ENCODE measurements at regions not wholly inside any gene's neighbourhood (a gene's known extent, or its start where the extent isn't known, plus 50 kb on each side); places are given as distances from the start of the nearest gene placed in this dataset.
A peak's percentile ranks its signal among the peaks of the same experiment; 100 is the strongest.

DNA sequence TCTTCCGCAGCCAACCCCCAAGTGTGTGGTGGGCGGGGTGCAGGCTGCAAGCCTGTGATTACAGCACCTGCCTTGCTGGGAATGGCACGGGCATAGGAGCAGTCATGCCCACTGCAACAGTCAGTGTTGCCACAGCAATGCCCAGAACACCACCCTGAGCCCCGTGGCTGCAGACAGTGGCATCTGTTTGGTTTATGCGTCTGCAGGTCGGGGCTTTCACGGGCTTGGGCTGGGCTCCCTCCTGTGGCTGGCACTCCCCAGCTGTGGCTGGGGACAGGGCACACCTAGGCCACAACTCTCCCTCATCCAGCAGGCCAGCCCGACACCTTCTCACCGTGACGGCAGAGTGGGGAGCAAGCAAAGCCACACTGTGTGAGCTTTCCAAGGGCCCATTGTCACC lies 115.3 kb upstream of the C1QTNF9B start:
- DNase-seq: no peak

GRCh38 chr13:24013189-24013588 lies 115.9 kb upstream of the C1QTNF9B start:
- no peak for DNase-seq

DNA sequence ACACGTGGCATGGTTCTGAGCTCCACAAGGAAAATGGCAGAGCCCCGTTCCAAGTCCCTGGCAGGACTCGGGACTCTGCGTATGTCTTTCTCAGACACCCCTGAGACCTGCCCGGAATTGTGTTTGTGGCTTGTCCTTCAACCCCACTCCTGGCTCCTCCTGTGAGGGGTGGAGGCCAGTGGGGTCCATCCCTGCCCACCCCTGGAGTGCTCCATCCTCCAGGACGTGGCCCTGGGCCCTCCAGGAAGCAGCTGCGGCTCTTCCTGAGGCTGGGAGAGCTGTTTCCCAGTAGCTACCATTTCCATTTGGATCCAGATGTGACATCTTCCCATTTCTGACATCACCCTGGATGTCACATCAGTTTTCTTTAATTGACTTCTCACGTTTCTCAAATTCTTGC lies 118.7 kb upstream of the C1QTNF9B start:
- DNase-seq: no peak

GRCh38 chr13:24022568-24022967 lies 125.3 kb upstream of the C1QTNF9B start:
- DNase-seq: no peak

DNA sequence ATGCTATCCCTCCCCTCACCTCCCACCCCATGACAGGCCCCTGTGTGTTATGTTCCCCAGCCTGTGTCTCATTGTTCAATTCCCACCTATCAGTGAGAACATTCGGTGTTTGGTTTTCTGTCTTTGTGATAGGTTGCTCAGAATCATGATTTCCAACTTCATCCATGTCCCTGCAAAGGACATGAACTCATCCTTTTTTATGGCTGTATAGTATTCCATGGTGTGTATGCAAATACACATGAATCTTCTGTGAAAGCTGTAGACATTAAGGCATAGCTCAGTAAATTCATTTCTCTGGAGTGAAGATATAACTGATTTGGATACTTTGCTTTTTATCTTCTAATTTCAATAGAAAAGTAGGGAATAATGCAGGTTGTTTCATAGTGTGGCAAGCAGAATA lies 125.8 kb upstream of the C1QTNF9B start:
- no peak for DNase-seq

GRCh38 chr13:24027494-24027893 lies 130.2 kb upstream of the C1QTNF9B start:
- DNase-seq: no peak

GRCh38 chr13:24032252-24032651 lies 128.3 kb upstream of the SPATA13 start:
- no peak for DNase-seq

DNA sequence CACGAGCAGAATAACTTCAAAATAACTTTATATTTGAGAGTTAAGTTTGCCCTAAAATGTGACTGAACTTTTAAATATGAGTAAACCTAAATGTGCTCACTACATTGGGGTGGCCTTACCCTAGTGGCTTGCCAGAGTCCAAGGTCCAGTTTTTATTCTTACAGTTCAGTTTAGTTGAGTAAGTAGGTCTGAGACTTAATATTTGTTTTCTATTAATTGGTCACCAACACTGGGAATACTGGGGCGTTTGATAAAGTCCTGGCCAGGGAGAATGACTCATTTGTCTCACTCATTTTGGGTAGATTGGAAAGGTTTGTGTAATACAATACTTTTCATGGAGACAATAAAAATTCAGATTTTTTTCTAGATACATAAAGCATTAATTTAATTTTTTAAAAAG lies 127.8 kb upstream of the SPATA13 start:
- DNase-seq: no peak

DNA sequence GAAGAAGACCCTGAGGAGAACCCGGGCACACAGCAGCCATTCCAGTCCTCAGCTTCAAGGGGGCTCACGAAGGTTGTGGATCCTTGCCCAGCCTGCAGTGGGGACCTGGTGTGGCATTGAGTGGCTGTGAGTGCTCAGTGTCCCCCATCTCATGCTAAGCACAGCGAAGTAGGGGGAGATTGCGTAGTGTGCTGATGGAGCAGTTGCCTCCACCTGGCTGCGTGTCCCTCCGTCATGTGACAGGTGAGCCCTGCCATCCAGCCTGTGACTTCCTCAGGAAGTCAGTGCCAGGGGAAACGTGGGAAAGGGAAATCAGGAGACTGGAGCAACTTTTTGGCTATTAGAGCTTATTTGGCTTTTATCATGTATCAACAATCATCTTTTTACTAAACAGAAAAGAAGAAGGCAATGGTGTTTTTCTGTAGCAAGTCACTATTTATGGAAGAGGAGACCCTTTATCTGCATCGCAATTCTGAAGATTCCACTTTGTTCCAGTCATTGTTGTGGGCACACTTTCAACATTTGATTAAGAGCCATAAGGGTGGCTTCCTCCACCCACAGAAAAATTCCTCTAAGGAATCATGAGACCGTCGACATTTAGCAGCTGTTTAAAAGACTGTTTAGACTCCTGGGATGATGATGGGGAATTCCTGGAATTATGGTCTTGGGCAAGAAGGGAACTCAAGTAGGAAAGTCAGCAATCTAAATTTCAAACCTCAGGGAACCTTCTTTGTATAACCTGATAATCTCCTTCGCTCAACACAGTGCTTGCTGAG lies 126.8 kb upstream of the SPATA13 start:
- DNase-seq: no peak

GRCh38 chr13:24035411-24035810 lies 125.1 kb upstream of the SPATA13 start:
- no peak for DNase-seq

DNA sequence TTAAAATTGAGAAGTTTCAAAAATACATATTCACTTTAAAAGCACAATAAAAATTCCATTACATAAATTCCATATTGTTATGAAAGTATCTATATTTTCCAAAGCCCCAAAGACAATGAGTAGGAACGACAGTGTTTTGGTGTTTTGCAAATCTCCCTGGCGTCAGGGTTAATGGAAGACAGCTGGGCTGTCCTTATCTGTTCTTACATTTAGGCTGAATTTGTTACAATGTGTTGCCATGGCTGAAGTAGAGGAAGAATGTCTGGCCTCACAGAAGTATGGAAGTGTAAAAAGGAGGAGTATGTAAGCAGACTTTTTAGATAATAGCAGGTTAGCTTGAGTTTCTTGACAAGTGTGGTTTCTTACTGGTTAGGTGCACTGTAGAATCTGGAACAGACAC lies 124.4 kb upstream of the SPATA13 start:
- DNase-seq: no peak

DNA sequence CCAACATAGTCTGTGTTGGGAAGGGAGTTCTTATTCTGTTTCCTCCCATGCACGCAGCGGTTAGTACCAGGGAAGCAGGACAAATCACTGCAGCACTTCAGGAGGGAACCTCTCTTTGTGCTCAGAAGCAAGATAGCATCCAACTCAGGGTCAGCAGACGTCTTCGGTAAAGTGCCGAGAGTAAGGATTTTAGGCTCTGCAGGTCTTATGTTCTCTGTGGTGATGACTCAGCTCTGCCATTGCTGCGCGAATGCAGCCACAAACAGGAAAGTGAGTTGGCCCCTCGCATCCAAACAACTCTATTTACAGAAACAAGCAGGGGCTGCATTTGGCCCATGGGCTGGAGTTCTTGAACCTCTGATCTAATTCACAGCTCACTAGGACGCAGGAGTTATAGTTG lies 122.1 kb upstream of the SPATA13 start:
- DNase-seq: peak; percentile 90

- DNase-seq: peak; percentile 86
These were observed 121.6 kb upstream of the SPATA13 start for GRCh38 chr13:24038841-24039330.

DNA sequence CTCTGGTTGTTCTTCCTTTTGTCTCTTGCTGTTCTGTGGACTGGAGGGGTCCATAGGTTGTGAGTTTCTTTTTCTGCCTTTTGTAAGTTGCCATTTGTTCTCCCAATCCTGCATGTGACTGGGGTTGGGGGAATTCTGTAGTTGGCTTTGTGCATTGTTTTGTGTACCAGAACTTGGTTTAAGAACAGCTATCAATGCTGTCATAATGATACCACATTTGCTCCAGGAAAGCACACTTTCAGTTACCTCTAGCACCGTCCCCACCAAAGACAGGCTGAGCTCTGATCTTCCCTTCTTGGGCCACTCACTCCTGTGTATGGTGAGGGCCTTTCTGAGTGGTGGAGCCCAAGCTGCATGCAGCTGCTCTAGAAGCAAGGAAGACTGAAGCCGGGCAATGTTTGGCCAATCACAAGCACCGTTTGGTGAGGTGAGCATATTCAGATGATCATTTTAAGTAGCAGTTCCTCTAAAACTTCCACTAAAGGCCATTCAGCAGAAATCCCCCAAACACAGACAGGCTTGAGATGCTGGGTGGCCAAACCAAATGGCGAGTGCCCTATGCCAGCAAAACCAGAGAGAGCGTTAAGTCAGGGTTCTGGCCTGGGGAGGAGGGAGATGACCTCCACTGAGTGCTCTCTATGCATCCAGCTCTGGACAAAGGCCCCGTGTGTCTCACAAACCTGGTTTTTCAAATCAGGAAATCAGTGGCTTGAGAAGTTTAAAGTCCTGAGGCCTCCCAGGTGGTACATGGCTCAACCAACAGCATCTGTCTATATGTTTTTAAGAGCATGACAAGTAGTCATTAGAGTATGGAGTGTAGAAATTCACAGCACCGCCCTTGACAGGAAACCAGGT lies 120.7 kb upstream of the SPATA13 start:
- peak; percentile 40 for DNase-seq

DNA sequence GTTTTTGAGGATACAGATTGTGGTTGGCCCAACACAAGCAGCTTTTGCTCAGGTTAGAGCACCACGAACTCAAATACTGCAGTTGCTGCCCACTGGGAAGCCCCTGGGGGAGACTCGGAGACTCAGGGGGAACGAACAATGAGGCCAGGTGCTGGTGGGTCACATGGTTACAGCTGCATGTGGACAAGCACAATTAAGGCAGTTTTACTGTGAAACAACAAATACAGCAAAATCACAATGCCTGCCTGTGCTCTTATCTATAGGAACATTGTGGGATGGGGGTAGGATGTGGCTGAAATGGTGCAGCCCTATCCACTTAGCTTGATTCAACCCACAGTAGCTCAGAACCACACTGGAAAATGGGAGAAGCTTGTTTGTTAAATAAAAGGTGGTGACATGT lies 119.7 kb upstream of the SPATA13 start:
- peak; percentile 47 for DNase-seq

GRCh38 chr13:24041651-24042225 lies 118.8 kb upstream of the SPATA13 start:
- peak; percentile 42 for DNase-seq

DNA sequence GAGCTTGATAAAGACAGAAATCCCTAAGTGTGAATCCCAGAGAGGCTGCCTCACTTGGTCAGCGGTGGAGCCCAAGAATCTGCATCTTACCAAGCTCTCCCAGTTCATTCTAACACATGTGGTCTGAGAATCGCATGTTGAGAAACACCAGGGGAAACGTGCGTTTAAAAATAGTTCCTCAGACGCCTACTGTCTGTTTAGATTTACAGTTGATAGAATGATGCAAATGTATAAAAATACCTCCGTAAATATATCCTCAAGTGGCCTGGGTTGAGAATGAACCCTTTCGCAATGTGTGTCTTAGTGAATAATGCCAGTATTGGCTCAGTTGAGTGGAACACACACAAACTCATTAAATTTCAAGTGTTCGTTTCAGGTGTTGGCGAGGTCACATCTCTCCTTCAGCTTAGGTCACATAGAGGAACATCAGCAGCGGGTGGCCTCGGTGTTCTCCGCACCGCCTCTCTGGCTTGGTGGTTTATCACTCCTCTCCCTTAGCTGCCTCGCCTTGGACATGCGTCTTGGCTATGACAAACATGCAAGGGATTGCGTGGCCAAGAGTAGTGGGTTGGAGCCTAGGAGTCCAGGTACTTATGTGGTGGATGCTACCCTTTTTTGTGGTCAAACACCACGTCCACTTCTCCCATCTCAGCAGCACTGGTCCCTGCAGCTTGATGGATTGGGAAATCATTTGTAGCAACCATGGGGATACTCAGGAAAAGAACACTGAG lies 117.6 kb upstream of the SPATA13 start:
- DNase-seq: peak; percentile 32

- peak; percentile 32 for DNase-seq
These were observed 116.8 kb upstream of the SPATA13 start for GRCh38 chr13:24043590-24044350.

GRCh38 chr13:24045597-24045996 lies 114.9 kb upstream of the SPATA13 start:
- DNase-seq: peak; percentile 9

- DNase-seq: no peak
These were observed 110.2 kb upstream of the SPATA13 start for GRCh38 chr13:24050292-24050711.

GRCh38 chr13:24050796-24051715 lies 109.5 kb upstream of the SPATA13 start:
- no peak for DNase-seq
